ENCODE measurements at regions not wholly inside any gene's neighbourhood (a gene's known extent, or its start where the extent isn't known, plus 50 kb on each side); places are given as distances from the start of the nearest gene placed in this dataset.

DNA sequence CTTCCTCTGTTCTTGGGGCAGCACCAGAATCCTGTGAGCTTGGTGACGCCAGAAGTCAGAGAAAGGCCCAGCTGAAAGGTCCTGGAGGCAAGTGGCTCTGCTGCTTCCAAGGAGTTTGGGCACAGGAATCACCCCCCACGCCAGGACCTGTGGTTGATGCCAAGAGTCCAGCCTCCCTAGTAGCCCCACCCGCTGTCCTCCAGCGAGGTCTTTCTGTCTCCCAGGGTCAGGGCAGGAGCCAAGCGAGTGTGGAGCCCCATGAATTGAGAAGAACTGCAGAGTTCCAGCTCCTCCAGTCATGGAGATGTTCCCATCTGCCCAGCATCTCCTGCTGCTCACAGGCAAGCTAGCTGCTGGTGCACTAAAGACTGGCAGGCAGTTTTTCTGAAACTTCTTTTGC is 631.7 kb upstream of the MGMT start:
- DNase-seq: no peak

- no peak for DNase-seq
Measured at GRCh38 chr10:128837478-128837877, 629.6 kb upstream of the MGMT start.

GRCh38 chr10:128839134-128839533 is 627.9 kb upstream of the MGMT start:
- DNase-seq: no peak

- no peak for DNase-seq
Measured at GRCh38 chr10:128839701-128840100, 627.3 kb upstream of the MGMT start.

DNA sequence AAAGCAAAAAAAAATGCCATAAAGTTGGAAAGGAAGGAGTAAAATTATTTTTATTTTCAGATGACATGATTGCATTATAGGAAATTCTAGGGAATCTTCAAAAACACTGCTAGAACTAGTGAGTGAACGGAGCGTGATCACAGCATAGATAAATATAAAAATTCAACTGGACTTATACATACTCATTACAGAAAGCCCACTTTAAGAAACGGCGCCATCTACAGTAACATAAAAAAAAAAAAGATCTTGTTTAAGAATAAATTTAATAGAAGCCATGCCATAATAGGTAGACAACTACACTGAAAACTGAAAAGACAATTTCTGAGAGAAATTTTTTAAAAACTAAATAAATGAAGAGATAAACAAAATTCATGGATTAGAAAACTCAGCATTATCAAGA is 623.1 kb upstream of the MGMT start:
- peak; percentile 57 for DNase-seq

GRCh38 chr10:128846927-128847326 is 620.1 kb upstream of the MGMT start:
- no peak for DNase-seq

DNA sequence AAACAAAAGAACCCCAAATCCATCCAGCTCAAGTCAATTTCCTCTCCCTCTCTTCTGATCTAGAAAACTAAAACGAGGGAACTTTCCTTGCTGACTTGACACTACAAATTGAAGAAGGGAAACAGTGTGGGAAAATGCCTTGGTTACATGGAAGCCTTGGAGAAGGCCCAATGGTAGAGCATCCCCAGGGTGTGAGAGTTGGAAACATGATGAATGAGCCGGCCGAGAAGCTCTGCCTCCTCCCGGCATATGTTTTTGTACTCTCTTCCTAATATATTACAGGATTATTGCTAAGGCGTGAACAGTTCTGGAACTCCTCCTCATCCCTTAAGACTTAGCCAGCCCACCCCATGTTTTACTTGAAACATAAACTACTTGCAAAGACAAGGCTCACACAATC is 618.2 kb upstream of the MGMT start:
- no peak for DNase-seq

DNA sequence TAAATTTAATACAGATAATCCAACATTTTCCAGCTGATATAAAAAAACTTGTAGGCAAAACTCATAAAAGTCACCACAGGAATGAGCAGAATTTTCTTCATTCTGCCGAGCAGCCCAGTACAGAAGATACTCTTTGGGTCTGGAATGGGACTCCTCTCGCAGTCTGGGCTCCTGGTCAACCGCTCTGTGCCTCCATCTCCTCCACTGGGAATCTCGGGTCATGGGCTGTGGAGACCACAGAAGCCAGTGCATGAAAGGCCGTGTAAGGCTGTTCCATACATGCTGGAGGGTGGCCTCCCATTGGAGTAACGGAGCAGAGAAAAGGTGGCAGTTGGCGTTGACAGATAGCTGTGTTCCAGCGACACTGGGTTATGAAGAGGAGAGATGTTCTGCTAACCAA is 616.4 kb upstream of the MGMT start:
- DNase-seq: no peak

DNA sequence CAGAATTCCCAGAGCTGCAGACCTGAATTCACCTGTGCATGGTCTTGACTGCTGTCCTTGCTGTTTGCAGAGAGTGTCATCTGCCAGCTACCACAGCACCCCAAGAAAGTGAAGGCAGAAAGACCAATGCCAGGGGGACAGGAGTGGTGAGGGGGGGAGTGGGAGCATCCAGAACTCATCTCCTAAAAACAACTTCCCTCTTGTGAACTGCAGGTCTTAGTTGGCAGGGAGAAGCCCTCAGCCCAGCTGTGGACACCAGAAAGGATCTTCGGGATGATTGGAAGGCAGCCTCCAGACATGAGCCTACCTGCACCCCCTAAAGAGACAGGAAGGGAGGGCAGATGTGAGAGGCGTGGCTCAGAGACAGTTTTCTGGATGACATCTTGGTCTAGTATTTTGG is 615.8 kb upstream of the MGMT start:
- no peak for DNase-seq

- no peak for DNase-seq
Measured at GRCh38 chr10:128851726-128852125, 615.3 kb upstream of the MGMT start.

DNA sequence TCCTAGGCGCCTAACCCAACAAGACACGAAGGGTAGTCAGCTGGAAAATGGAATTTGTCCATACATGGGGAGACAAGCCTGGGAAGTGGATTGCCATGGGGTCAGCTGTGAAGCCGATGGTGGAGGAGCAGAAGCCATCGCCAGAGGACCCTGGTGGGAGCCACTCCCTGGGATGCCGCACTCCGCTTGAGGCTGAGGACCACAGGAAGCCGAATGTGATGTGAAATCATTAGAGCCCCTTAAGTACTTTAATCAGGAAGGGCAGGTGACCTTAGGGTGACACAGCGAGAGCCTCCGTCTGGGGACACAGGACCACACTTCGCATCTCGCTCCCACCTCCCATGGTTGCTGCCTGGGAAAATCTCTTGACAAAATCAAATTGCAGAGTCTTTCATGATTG is 614.6 kb upstream of the MGMT start:
- no peak for DNase-seq

GRCh38 chr10:128852902-128853301 is 614.1 kb upstream of the MGMT start:
- no peak for DNase-seq

DNA sequence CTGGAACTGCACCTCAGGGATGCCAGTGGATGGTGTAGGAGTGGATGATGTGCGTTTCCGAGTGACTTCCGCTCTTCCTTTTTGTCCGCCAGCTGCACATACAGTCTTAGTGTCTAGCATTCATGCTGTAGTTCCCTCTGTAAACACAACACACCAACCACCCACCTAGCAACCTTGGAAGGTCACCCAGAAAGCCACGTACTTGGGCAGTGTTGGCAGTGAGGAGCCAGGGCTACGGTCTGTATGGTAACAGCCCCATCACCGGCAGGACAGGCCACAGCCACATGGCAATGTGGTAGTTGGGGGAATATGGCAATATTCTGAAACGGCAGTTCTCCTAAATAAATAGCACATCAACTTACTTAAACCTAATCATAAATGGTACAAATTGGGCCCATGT is 613.5 kb upstream of the MGMT start:
- DNase-seq: peak; percentile 26

GRCh38 chr10:128854204-128854603 is 612.8 kb upstream of the MGMT start:
- no peak for DNase-seq

GRCh38 chr10:128854963-128855362 is 612.1 kb upstream of the MGMT start:
- no peak for DNase-seq

DNA sequence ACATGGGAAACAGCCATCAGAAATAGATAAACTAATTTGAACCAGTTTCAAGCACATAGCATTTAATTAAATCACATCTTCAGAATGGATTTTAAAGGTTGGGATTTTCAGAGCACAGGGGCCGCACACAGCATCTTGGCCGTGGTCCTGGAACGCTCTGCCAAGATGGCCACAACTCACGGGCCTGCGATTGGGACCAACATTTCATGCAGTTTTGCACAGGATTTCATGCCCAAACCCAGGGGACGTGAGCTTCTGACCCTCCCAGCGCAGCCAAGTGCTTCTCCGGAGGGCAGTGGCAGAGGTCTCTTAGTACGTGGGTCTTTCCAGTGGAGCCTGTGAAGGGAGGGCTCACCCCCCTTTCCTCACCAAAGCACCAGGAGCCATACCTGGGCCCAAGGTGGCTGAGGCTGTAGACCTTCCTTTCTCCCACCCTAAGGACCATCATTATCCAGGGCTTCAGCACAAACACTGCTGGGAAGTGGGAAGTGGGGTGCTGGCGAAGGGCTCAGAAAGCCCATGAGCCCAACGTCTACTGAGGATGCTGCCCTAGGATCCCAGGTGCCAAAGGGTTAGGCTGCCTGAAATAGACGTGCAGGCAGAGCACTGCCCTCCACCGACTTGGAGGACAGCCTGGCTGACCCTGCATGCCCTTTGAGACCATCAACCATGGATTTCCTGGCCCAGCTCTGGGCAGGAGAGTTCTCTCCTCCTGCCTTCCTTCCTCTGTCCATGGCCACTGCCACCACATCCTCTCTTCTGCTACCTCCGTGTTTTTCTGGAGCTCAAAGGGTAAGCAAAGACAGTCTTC is 611.2 kb upstream of the MGMT start:
- DNase-seq: no peak

- DNase-seq: peak; percentile 33
Measured at GRCh38 chr10:128859738-128860386, 607.2 kb upstream of the MGMT start.

GRCh38 chr10:128860574-128860973 is 606.5 kb upstream of the MGMT start:
- no peak for DNase-seq

DNA sequence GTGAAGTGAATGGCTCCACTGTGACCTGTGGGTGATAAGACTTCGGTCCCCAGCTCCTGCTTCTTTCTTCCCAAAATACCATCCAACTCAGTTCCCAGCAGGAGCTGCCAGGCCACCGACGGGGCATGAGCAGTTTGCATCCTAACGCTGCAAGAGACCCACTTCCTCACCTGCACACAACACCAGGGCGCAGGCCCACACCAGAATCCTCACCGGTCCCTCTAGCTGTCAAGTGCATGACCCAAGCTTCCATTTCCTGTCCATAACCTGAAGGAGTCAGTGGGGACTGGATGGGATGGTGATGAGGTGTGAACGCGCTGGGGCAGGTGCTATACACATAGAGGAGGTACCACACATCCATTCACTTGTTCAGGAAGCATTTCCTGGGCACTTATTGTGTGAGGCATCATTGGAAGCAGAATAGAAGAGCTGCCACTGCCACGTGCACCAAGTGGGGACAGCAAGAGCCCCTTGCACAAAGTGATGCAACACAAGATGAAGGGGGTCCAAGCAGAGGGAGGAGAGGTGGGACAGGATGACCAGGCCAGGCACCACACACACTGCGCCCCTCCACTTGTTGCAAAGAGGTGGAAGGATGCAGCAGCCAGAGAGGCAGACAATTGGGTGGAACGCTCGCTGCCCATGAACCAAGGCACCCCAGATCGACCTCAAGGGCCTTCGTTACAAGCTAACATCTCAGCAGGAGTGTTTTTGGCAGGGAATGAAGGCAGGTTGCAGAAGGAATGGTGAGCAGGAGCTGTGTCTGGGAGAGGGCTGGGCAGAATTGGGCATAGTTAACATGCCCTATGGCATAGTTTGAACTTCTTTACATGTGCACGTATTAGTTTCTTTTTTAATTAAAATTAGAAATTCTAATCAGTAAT is 605.8 kb upstream of the MGMT start:
- no peak for DNase-seq

- no peak for DNase-seq
Measured at GRCh38 chr10:128863411-128863810, 603.6 kb upstream of the MGMT start.

- DNase-seq: no peak
Measured at GRCh38 chr10:128863823-128864405, 603.1 kb upstream of the MGMT start.

DNA sequence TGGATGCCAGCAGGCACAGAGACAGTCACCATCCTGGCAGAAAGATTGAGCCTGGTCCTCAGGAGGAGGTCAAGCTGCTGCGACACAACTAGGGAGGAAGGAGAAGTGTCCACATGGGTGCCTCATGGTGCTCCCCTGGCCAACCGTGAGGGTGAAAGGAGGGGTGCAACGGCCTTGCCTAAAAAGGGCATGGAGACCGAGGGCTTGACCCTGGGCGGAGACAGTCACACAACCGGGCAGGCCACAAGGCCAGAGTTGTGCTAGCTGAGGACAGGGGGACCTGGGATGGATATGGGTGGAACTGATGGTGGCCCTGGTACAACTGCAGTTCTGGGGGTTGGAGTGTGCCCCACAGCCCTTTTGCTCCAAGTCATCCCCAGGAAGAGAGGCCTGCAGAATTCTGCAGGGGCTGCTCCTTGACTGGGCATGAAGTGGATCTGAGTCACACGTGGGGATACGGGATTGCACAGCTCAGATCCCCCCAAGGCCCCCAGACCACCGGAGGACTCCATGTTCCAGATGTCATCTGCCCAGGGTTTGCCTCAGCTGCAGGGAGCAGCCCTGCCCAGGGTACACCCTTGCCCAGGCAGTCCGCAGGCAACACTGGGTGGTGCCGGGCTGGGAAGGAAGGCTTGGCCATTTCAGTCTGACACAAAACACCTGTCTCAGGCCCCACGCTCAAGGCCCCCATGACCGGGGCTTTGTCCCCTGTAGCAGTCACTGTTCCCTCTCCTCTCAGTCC is 602.3 kb upstream of the MGMT start:
- no peak for DNase-seq
